BLaER1 (cell line): ENCODE measurements at regions not wholly inside any gene's neighbourhood (a gene's known extent, or its start where the extent isn't known, plus 50 kb on each side); places are given as distances from the start of the nearest gene placed in this dataset.

Experiments
- H3K27ac ChIP-seq: shearing (Covaris generic); formaldehyde crosslinking; 2 replicates; pipeline ENCODE4 v1.8.1; 2022
- H3K27me3 ChIP-seq: shearing (Covaris generic); formaldehyde crosslinking; 2 replicates; pipeline ENCODE4 v1.8.1; 2022
- H3K36me3 ChIP-seq: shearing (Covaris generic); formaldehyde crosslinking; 2 replicates; pipeline ENCODE4 v1.8.1; 2022
- H3K4me1 ChIP-seq: shearing (Covaris generic); formaldehyde crosslinking; 2 replicates; pipeline ENCODE4 v1.8.1; 2022
- H3K4me2 ChIP-seq: shearing (Covaris generic); formaldehyde crosslinking; 2 replicates; pipeline ENCODE4 v1.8.1; 2022
- H3K4me3 ChIP-seq: shearing (Covaris generic); formaldehyde crosslinking; 2 replicates; pipeline ENCODE4 v1.8.1; 2022
- H3K9ac ChIP-seq: shearing (Covaris generic); formaldehyde crosslinking; 2 replicates; pipeline ENCODE4 v1.8.1; 2022
- H3K9me3 ChIP-seq: shearing (Covaris generic); formaldehyde crosslinking; 2 replicates; pipeline ENCODE4 v1.8.1; 2022
- H4K20me1 ChIP-seq: shearing (Covaris generic); formaldehyde crosslinking; 2 replicates; pipeline ENCODE4 v1.8.1; 2022
- Cebpa-rat ChIP-seq: shearing (Covaris generic); IDR thresholded peaks from 2 replicates; pipeline ENCODE4 v1.8.1; 2022

- no peak overlapping the region for H3K4me2 ChIP-seq
- H3K4me3 ChIP-seq, result no peak overlapping the region
- TF ChIP-seq Cebpa-rat, result no peak
- H3K27ac ChIP-seq, result no peak overlapping the region
- H3K9ac ChIP-seq, result no peak overlapping the region
- H4K20me1 ChIP-seq, result no peaks in the 10 kb centered on the region
- peaks cover 6% of the 10 kb centered on the region; the same call in 1 of the 2 replicates for H3K4me1 ChIP-seq
- no peaks in the 10 kb centered on the region for H3K36me3 ChIP-seq
- H3K27me3 ChIP-seq, result no peaks in the 10 kb centered on the region
- H3K9me3 ChIP-seq, result no peaks in the 10 kb centered on the region
These were observed 238.7 kb upstream of the PRDM1 start for GRCh38 chr6:105847433-105847832.

DNA sequence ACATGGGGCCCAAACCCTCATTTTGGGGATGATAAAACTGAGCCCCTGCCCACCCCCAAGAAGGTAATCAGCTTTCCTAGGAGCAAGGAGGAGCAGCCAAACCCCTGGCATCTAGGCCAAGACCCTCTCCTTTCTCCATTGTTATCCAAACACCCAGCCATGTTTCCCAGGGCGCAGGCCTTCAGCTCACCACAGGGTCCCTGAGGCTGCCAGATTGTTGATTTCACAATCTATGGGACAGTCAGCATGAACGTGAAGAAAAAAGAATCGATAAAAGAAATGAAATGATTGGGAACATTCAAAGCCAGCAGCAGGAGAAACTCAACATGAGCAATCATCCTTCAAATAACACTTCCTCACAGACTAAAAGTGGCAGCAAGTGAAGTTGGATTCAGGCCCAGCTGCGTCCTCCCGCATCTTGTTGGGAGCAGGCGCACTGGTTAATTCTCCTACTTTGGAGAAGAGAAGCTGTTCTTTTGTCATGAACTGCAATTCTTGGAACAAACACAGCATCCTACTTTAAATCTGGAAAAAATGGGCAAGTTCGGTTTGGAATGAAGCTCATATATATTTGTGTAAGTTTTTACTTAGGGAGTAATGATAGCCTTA lies 241.8 kb upstream of the PRDM1 start:
- H3K4me2 ChIP-seq, result no peak overlapping the region
- H3K36me3 ChIP-seq, result no peaks in the 10 kb centered on the region
- H3K9ac ChIP-seq, result no peak overlapping the region
- no peaks in the 10 kb centered on the region for H3K9me3 ChIP-seq
- no peaks in the 10 kb centered on the region for H3K27me3 ChIP-seq
- TF ChIP-seq Cebpa-rat, result no peak
- H3K4me3 ChIP-seq, result no peak overlapping the region
- H4K20me1 ChIP-seq, result no peaks in the 10 kb centered on the region
- H3K4me1 ChIP-seq, result peaks cover 12% of the 10 kb centered on the region
- no peak overlapping the region for H3K27ac ChIP-seq

DNA sequence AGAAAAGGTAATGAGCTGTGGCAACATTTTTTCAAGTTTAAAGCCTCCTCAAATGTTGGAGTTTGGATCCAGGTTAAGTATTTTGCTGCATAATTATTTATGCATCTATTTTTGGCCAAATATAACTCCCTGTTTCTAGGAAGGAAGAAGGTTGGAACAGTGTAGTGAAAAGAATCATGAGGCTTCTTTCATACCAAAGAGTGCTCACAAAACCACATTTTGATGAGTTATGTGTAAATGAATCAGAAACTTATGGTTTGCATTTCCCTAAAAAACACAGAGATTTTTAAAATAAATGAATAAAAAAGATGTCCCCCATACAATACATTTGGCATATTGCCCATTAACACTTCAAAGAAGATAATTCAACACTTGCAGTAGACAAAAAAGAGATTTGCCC lies 246.9 kb upstream of the PRDM1 start:
- Histone ChIP-seq H3K27ac (no peak overlapping the region), H3K36me3 (no peaks in the 10 kb centered on the region), H3K4me3 (no peak overlapping the region), H3K9me3 (no peaks in the 10 kb centered on the region), H3K4me2 (no peak overlapping the region), H3K27me3 (no peaks in the 10 kb centered on the region), H3K4me1 (peaks cover 10% of the 10 kb centered on the region), H3K9ac (no peak overlapping the region), H4K20me1 (no peaks in the 10 kb centered on the region)
- no peak for TF ChIP-seq Cebpa-rat

DNA sequence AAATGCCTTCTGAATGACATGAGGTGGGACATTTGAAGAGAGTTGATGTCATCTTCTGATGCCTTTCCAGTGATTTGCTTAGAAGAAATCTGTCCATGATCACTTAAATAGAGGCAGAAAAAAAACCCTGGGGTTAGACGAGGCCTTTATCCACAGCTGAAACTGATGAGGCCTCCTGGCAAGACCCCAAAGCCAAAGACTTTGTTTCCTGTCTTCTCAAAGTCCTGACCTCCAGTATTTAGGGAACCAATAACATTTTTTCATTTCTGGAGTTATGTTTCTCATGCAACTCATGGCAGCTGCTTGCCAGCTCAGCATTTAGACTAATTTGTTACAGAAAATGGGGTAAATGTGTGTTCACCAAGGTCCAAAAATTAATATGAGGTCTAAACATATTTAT lies 248.0 kb upstream of the PRDM1 start:
- Histone ChIP-seq H3K36me3 (no peaks in the 10 kb centered on the region), H4K20me1 (no peaks in the 10 kb centered on the region), H3K9ac (no peak overlapping the region), H3K4me3 (no peak overlapping the region), H3K9me3 (no peaks in the 10 kb centered on the region), H3K4me1 (peaks cover 13% of the 10 kb centered on the region), H3K27me3 (no peaks in the 10 kb centered on the region), H3K27ac (no peak overlapping the region), H3K4me2 (no peak overlapping the region)
- TF ChIP-seq Cebpa-rat, result no peak

DNA sequence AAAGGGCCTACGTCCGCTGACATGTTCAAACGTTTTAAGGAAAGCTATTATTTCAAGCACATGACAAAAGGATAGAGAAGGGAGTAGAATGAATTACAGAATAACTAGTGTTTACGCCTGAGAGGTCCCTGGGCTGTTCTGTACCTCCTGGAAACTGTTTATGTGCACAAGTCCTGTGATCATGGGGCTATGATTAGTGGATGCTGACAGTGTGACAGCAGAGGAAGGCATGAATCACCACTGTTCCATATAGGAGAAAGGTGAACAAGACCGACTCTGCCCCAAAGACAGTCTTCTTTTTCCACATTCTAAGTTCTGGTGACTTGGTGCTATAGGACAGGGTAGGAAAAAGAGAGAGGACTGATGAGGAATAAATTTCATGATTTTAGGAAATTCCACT lies 249.2 kb upstream of the PRDM1 start:
- no peak for TF ChIP-seq Cebpa-rat
- no peak overlapping the region for H3K4me2 ChIP-seq
- no peaks in the 10 kb centered on the region for H3K27me3 ChIP-seq
- H4K20me1 ChIP-seq, result no peaks in the 10 kb centered on the region
- no peak overlapping the region for H3K27ac ChIP-seq
- H3K36me3 ChIP-seq, result no peaks in the 10 kb centered on the region
- H3K4me3 ChIP-seq, result no peak overlapping the region
- H3K9me3 ChIP-seq, result no peaks in the 10 kb centered on the region
- H3K9ac ChIP-seq, result no peak overlapping the region
- peaks cover 17% of the 10 kb centered on the region for H3K4me1 ChIP-seq

DNA sequence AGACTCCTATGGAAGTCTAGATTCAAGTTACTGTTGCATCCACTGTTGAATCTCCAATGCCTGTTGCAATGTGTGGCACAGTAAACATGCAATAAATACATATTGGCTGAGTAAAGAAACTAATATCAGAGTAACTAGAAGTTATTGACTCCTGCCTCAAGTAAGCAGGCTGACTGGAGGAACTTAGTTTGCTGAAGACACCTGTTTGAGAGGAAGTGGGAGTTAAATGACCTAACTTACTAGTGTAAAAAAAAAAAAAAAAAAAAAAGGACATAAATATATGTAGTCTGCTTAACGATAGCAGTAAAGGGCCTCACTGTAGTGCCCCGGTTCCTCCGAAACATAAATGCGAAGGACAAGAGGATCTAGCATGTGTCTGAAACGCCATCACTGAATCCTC lies 249.8 kb upstream of the PRDM1 start:
- no peak for TF ChIP-seq Cebpa-rat
- H3K27me3 ChIP-seq, result no peaks in the 10 kb centered on the region
- no peak overlapping the region for H3K9ac ChIP-seq
- H3K4me2 ChIP-seq, result no peak overlapping the region
- no peak overlapping the region for H3K4me3 ChIP-seq
- H3K36me3 ChIP-seq, result no peaks in the 10 kb centered on the region
- no peak overlapping the region for H3K27ac ChIP-seq
- H3K4me1 ChIP-seq, result peaks cover 20% of the 10 kb centered on the region
- H3K9me3 ChIP-seq, result no peaks in the 10 kb centered on the region
- H4K20me1 ChIP-seq, result no peaks in the 10 kb centered on the region

DNA sequence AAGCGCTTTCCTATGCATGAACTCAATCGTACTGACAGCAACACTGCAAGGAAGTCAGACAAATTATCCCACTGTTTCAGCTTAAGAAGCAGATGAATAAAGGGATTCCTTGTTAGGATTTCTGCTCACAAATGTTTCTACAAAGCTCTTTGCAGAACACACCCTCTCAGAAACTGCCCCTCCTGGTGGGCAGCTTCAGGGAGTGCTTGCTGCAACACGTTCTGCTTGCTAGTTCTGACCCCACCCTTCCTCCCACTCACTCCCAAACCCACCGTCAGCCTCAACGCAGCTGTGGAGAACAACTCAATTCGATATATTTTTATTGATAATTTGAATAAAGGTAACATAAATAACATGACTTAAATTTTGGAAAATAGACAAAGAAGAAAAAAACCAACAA lies 250.8 kb upstream of the PRDM1 start:
- H3K27me3 ChIP-seq, result no peaks in the 10 kb centered on the region
- H3K9ac ChIP-seq, result no peak overlapping the region
- H3K4me2 ChIP-seq, result no peak overlapping the region
- peaks cover 17% of the 10 kb centered on the region for H3K4me1 ChIP-seq
- no peaks in the 10 kb centered on the region for H3K9me3 ChIP-seq
- H3K4me3 ChIP-seq, result no peak overlapping the region
- H4K20me1 ChIP-seq, result no peaks in the 10 kb centered on the region
- TF ChIP-seq Cebpa-rat, result no peak
- H3K27ac ChIP-seq, result no peak overlapping the region
- H3K36me3 ChIP-seq, result no peaks in the 10 kb centered on the region

- Histone ChIP-seq H3K9ac (no peak overlapping the region), H3K4me3 (no peak overlapping the region), H3K4me2 (no peak overlapping the region), H4K20me1 (no peaks in the 10 kb centered on the region), H3K36me3 (no peaks in the 10 kb centered on the region), H3K27ac (no peak overlapping the region), H3K4me1 (peaks cover 17% of the 10 kb centered on the region), H3K9me3 (no peaks in the 10 kb centered on the region), H3K27me3 (no peaks in the 10 kb centered on the region)
- TF ChIP-seq Cebpa-rat, result no peak
These were observed 251.9 kb upstream of the PRDM1 start for GRCh38 chr6:105833959-105834947.

- no peak overlapping the region for H3K4me3 ChIP-seq
- H3K9ac ChIP-seq, result no peak overlapping the region
- peaks cover 17% of the 10 kb centered on the region for H3K4me1 ChIP-seq
- H3K27ac ChIP-seq, result no peak overlapping the region
- H3K36me3 ChIP-seq, result no peaks in the 10 kb centered on the region
- no peak for TF ChIP-seq Cebpa-rat
- no peak overlapping the region for H3K4me2 ChIP-seq
- H3K27me3 ChIP-seq, result no peaks in the 10 kb centered on the region
- H4K20me1 ChIP-seq, result no peaks in the 10 kb centered on the region
- 0 out of 2 replicates have a peak, but pooled peaks cover 3% of the 10 kb centered on the region for H3K9me3 ChIP-seq
These were observed 253.8 kb upstream of the PRDM1 start for GRCh38 chr6:105832313-105832761.

- no peaks in the 10 kb centered on the region for H3K27me3 ChIP-seq
- 0 out of 2 replicates have a peak, but pooled peaks cover 3% of the 10 kb centered on the region for H3K9me3 ChIP-seq
- H3K9ac ChIP-seq, result no peak overlapping the region
- no peak overlapping the region for H3K4me2 ChIP-seq
- no peak overlapping the region for H3K27ac ChIP-seq
- no peak overlapping the region for H3K4me3 ChIP-seq
- H3K36me3 ChIP-seq, result no peaks in the 10 kb centered on the region
- H3K4me1 ChIP-seq, result peaks cover 17% of the 10 kb centered on the region
- no peak for TF ChIP-seq Cebpa-rat
- no peaks in the 10 kb centered on the region for H4K20me1 ChIP-seq
These were observed 254.6 kb upstream of the PRDM1 start for GRCh38 chr6:105831311-105832097.
